Naive thymus-derived CD4-positive, alpha-beta T cell (primary cell): ENCODE measurements at regions not wholly inside any gene's neighbourhood (a gene's known extent, or its start where the extent isn't known, plus 50 kb on each side); places are given as distances from the start of the nearest gene placed in this dataset.

Experiments used
- ATAC-seq: fragments of 150-1000 bp; cut with Tn5 transposase; 2 replicates; pipeline ENCODE4 v1.10.0; 2021; ENCODE audit warnings: mild to moderate bottlenecking, moderate library complexity
- CTCF ChIA-PET: fragments of 350-600 bp; sonication (Branson Sonifier 250); formaldehyde crosslinking; loops from one replicate; lab custom pipeline; 2021; ENCODE audit warnings: antibody characterized with exemption; lab: Charles Lee
- POLR2A ChIA-PET: fragments of 350-600 bp; sonication (Branson Sonifier 250); formaldehyde crosslinking; loops from one replicate; lab custom pipeline; 2021; ENCODE audit warnings: antibody characterized with exemption, inconsistent platforms; lab: Charles Lee
- DNase-seq, 9 donors: peaks; one replicate each; pipeline versions ENCODE4 v3.0.0 to v3.0.0-alpha.2; 2020 to 2022; ENCODE audit warnings: mixed read lengths in 1 of 9
- H3K27ac ChIP-seq: one replicate; pipeline ENCODE4 v1.7.0; 2013; ENCODE audit warnings: mild to moderate bottlenecking, low read depth, low read length, moderate library complexity
- H3K27me3 ChIP-seq, 2 donors: one replicate each; pipeline ENCODE4 v1.7.0; 2013; ENCODE audit warnings: low read length in 2 of 2, mild to moderate bottlenecking in 2 of 2, moderate library complexity in 2 of 2; ENCODE audit not compliant: control insufficient read depth in 2 of 2, insufficient read depth in 2 of 2
- H3K36me3 ChIP-seq, 3 experiments: 1 replicate in 2 of 3; 2 replicates in 1 of 3; pipeline ENCODE4 v1.7.0; 2013; ENCODE audit warnings: low read length in 3 of 3, mild to moderate bottlenecking in 3 of 3, moderate library complexity in 1 of 3; ENCODE audit not compliant: insufficient read depth in 3 of 3, control insufficient read depth in 2 of 3
- H3K4me1 ChIP-seq, 2 donors: one replicate each; pipeline ENCODE4 v1.7.0; 2013; ENCODE audit warnings: low read length in 2 of 2, mild to moderate bottlenecking in 2 of 2, moderate library complexity in 1 of 2; ENCODE audit not compliant: control insufficient read depth in 2 of 2, insufficient read depth in 2 of 2
- H3K4me3 ChIP-seq: 2 replicates; pipeline ENCODE4 v1.7.0; 2013; ENCODE audit warnings: mild to moderate bottlenecking, low read length
- H3K9me3 ChIP-seq, 3 experiments: 1 replicate in 2 of 3; 2 replicates in 1 of 3; pipeline ENCODE4 v1.7.0; 2013; ENCODE audit warnings: low read length in 3 of 3; ENCODE audit not compliant: control insufficient read depth in 2 of 3
- H3K27ac Mint-ChIP-seq, 9 donors: one replicate each; pipeline ENCODE4 v1.8.0; 2020 to 2022; ENCODE audit warnings: mixed read lengths in 9 of 9, mild to moderate bottlenecking in 8 of 9, moderate library complexity in 5 of 9, inconsistent platforms in 2 of 9
- H3K27me3 Mint-ChIP-seq, 5 donors: one replicate each; pipeline ENCODE4 v1.8.0; 2021 to 2022; ENCODE audit warnings: mixed read lengths in 5 of 5, mild to moderate bottlenecking in 1 of 5
- H3K36me3 Mint-ChIP-seq, 5 donors: one replicate each; pipeline ENCODE4 v1.8.0; 2020 to 2022; ENCODE audit warnings: mixed read lengths in 5 of 5, mild to moderate bottlenecking in 3 of 5, inconsistent platforms in 1 of 5
- H3K4me1 Mint-ChIP-seq, 7 donors: one replicate each; pipeline ENCODE4 v1.8.0; 2020 to 2022; ENCODE audit warnings: mixed read lengths in 7 of 7, mild to moderate bottlenecking in 3 of 7, inconsistent platforms in 1 of 7
- H3K4me3 Mint-ChIP-seq, 10 donors: one replicate each; pipeline ENCODE4 v1.8.0; 2020 to 2022; ENCODE audit warnings: mild to moderate bottlenecking in 10 of 10, mixed read lengths in 10 of 10, moderate library complexity in 6 of 10, inconsistent platforms in 2 of 10
- H3K9me3 Mint-ChIP-seq, 11 donors: one replicate each; pipeline ENCODE4 v1.8.0; 2020 to 2022; ENCODE audit warnings: mixed read lengths in 11 of 11, mild to moderate bottlenecking in 4 of 11, inconsistent platforms in 1 of 11, moderate library complexity in 1 of 11
- intact Hi-C, 2 donors: fragments of 100-400 bp; cut with micrococcal nuclease; formaldehyde crosslinking; loops; one replicate each; pipeline ENCODE4 v1.15.1; 2023

- ATAC-seq = no peak
- intact Hi-C loops = no loop called here
- Histone ChIP-seq H3K4me1 (no peaks in the 10 kb centered on the region), H3K9me3 (no peaks in the 10 kb centered on the region), H3K27me3 (no peaks in the 10 kb centered on the region), H3K27ac (no peak overlapping the region), H3K36me3 (no peaks in the 10 kb centered on the region), H3K4me3 (no peak overlapping the region)
- Mint-ChIP-seq H3K9me3 (peaks cover 0 to 3% (median 0%) of the 10 kb centered on the region in 11 donors), H3K4me1 (no peaks in the 10 kb centered on the region), H3K27me3 (peaks cover 0 to 5% (median 0%) of the 10 kb centered on the region in 5 donors), H3K27ac (no peak overlapping the region), H3K4me3 (no peak overlapping the region), H3K36me3 (no peaks in the 10 kb centered on the region)
- CTCF ChIA-PET = no interaction called here
- POLR2A ChIA-PET = no interaction called here
- no peak for DNase-seq
Observed at GRCh38 chr5:3186736-3187405, 408.8 kb upstream of the IRX1 start.

DNA sequence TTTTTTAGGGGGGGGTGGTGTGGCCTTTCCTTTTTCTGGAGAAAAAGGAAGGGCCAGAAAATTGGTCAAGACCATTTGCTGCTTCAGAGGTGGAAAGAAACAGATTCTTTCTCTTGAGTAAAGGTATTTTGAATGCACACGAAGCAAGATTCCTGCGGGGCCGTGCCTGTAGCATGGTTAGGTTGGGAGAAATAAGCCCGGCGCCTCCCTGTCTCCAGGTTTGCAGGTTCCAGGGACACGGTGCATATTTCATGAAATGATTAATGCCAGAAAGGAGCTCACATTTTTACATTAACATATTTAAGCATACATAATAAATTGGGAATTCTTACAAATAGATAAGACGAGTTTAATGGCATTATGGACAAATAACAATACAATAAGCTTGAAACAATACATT lies 409.5 kb upstream of the IRX1 start:
- intact Hi-C loops = no loop called here
- H3K27me3 Mint-ChIP-seq = peaks cover 0 to 4% (median 0%) of the 10 kb centered on the region in 5 donors
- ChIA-PET POLR2A (no interaction called here), CTCF (no interaction called here)
- H3K27me3 ChIP-seq = no peaks in the 10 kb centered on the region
- no peaks in the 10 kb centered on the region for H3K4me1 Mint-ChIP-seq
- ATAC-seq (no peak), DNase-seq (no peak)
- H3K4me3 ChIP-seq = no peak overlapping the region
- H3K4me3 Mint-ChIP-seq = no peak overlapping the region
- H3K4me1 ChIP-seq = no peaks in the 10 kb centered on the region
- peaks cover 0 to 2% (median 0%) of the 10 kb centered on the region in 11 donors for H3K9me3 Mint-ChIP-seq
- H3K36me3 ChIP-seq = no peaks in the 10 kb centered on the region
- H3K27ac ChIP-seq = no peak overlapping the region
- no peak overlapping the region for H3K27ac Mint-ChIP-seq
- no peaks in the 10 kb centered on the region for H3K9me3 ChIP-seq
- no peaks in the 10 kb centered on the region for H3K36me3 Mint-ChIP-seq

DNA sequence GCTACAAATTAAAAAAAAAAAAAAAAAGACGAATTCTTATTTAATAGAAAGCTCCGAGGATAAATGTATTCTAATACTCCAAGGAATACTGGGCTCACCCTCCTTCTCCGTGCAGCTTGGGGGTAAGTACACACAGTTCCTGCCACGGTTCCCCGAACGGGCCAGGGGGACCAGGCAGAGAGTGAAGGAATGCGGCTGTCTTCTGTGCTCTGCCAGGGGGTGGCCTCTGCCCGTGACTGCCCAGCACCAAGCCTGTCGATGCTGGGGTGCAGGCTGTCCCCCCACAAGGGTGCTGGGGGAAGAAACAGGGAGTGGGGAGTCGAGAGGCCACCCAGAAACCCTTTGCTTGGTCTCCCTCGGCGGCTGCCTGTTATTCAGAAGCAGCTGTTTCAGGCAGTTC lies 410.1 kb upstream of the IRX1 start:
- no peaks in the 10 kb centered on the region for H3K36me3 Mint-ChIP-seq
- H3K4me1 ChIP-seq = no peaks in the 10 kb centered on the region
- no peak overlapping the region for H3K4me3 Mint-ChIP-seq
- POLR2A ChIA-PET = no interaction called here
- intact Hi-C loops = no loop called here
- CTCF ChIA-PET = no interaction called here
- H3K4me1 Mint-ChIP-seq = no peaks in the 10 kb centered on the region
- no peak overlapping the region for H3K27ac Mint-ChIP-seq
- no peaks in the 10 kb centered on the region for H3K27me3 Mint-ChIP-seq
- ATAC-seq = no peak
- no peaks in the 10 kb centered on the region for H3K36me3 ChIP-seq
- H3K27me3 ChIP-seq = no peaks in the 10 kb centered on the region
- DNase-seq = no peak
- no peak overlapping the region for H3K4me3 ChIP-seq
- H3K9me3 ChIP-seq = no peaks in the 10 kb centered on the region
- peaks cover 0 to 4% (median 0%) of the 10 kb centered on the region in 11 donors for H3K9me3 Mint-ChIP-seq
- H3K27ac ChIP-seq = no peak overlapping the region

GRCh38 chr5:3182133-3182876 lies 413.3 kb upstream of the IRX1 start:
- Histone ChIP-seq H3K27ac (no peak overlapping the region), H3K4me1 (no peaks in the 10 kb centered on the region), H3K9me3 (no peaks in the 10 kb centered on the region), H3K4me3 (no peak overlapping the region), H3K36me3 (no peaks in the 10 kb centered on the region), H3K27me3 (no peaks in the 10 kb centered on the region)
- Mint-ChIP-seq H3K36me3 (no peaks in the 10 kb centered on the region), H3K27ac (no peak overlapping the region), H3K27me3 (no peaks in the 10 kb centered on the region), H3K4me1 (no peaks in the 10 kb centered on the region), H3K9me3 (peaks cover 0 to 4% (median 0%) of the 10 kb centered on the region in 11 donors), H3K4me3 (no peak overlapping the region)
- ChIA-PET POLR2A (no interaction called here), CTCF (no interaction called here)
- DNase-seq (no peak), ATAC-seq (no peak)
- intact Hi-C loops = no loop called here

- no peaks in the 10 kb centered on the region for H3K36me3 ChIP-seq
- Mint-ChIP-seq H3K4me1 (no peaks in the 10 kb centered on the region), H3K9me3 (peaks cover 0 to 4% (median 0%) of the 10 kb centered on the region in 11 donors), H3K4me3 (no peak overlapping the region), H3K27ac (no peak overlapping the region), H3K36me3 (no peaks in the 10 kb centered on the region), H3K27me3 (no peaks in the 10 kb centered on the region)
- POLR2A ChIA-PET = no interaction called here
- no peak for DNase-seq
- no peak overlapping the region for H3K27ac ChIP-seq
- CTCF ChIA-PET = no interaction called here
- no peak overlapping the region for H3K4me3 ChIP-seq
- no peaks in the 10 kb centered on the region for H3K4me1 ChIP-seq
- intact Hi-C loops = no loop called here
- no peak for ATAC-seq
- no peaks in the 10 kb centered on the region for H3K9me3 ChIP-seq
- H3K27me3 ChIP-seq = no peaks in the 10 kb centered on the region
Observed at GRCh38 chr5:3181671-3182070, 414.0 kb upstream of the IRX1 start.

DNA sequence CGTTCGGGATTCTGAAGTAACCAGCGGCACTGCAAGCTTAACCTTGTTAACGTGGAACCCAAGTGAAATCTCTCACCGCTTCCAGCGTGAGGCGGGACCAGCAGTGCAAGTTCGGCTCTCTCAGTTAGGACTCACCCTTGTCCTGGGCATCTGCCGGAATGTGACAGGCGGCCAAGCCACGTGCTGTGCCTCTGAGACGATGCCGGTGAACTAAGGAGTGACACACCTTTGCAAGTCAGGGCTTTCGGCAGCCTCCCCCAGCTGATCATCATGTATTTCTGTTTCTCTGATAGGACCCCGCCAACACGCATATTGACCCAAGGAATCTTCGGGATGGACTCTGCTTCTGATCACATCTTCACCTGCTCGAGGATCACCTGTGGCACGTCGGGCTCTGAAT lies 415.0 kb upstream of the IRX1 start:
- no peak overlapping the region for H3K4me3 Mint-ChIP-seq
- H3K4me1 ChIP-seq = no peaks in the 10 kb centered on the region
- DNase-seq = no peak
- no peaks in the 10 kb centered on the region for H3K36me3 Mint-ChIP-seq
- CTCF ChIA-PET = no interaction called here
- H3K27me3 Mint-ChIP-seq = no peaks in the 10 kb centered on the region
- H3K27ac Mint-ChIP-seq = no peak overlapping the region
- no peaks in the 10 kb centered on the region for H3K4me1 Mint-ChIP-seq
- H3K27ac ChIP-seq = no peak overlapping the region
- intact Hi-C loops = no loop called here
- no peak overlapping the region for H3K4me3 ChIP-seq
- no peaks in the 10 kb centered on the region for H3K27me3 ChIP-seq
- POLR2A ChIA-PET = no interaction called here
- H3K9me3 Mint-ChIP-seq = peaks cover 0 to 4% (median 0%) of the 10 kb centered on the region in 11 donors
- H3K9me3 ChIP-seq = no peaks in the 10 kb centered on the region
- H3K36me3 ChIP-seq = no peaks in the 10 kb centered on the region
- ATAC-seq = no peak

GRCh38 chr5:3179220-3179619 lies 416.4 kb upstream of the IRX1 start:
- H3K9me3 ChIP-seq = no peaks in the 10 kb centered on the region
- Mint-ChIP-seq H3K27me3 (peaks cover 0 to 5% (median 0%) of the 10 kb centered on the region in 5 donors), H3K36me3 (no peaks in the 10 kb centered on the region), H3K9me3 (peaks cover 0 to 4% (median 0%) of the 10 kb centered on the region in 11 donors), H3K4me1 (no peaks in the 10 kb centered on the region), H3K4me3 (no peak overlapping the region), H3K27ac (no peak overlapping the region)
- intact Hi-C loops = no loop called here
- ChIA-PET CTCF (no interaction called here), POLR2A (no interaction called here)
- no peaks in the 10 kb centered on the region for H3K4me1 ChIP-seq
- H3K27ac ChIP-seq = no peak overlapping the region
- ATAC-seq (no peak), DNase-seq (no peak)
- no peaks in the 10 kb centered on the region for H3K27me3 ChIP-seq
- H3K4me3 ChIP-seq = no peak overlapping the region
- H3K36me3 ChIP-seq = no peaks in the 10 kb centered on the region
